Left cardiac atrium (tissue), 4 donors: ENCODE measurements at regions not wholly inside any gene's neighbourhood (a gene's known extent, or its start where the extent isn't known, plus 50 kb on each side); places are given as distances from the start of the nearest gene placed in this dataset.
"Not testable (repeated sequence)": the region's sequence is repeated elsewhere in the genome, so short reads cannot be mapped to it uniquely, and the experiment has no call there.

Experiments
- ATAC-seq, 2 donors: fragments of 200-7000 bp; cut with Tn5 transposase; one replicate each; pipeline ENCODE4 v1.9.1; 2020; ENCODE audit warnings: mild to moderate bottlenecking in 2 of 2, moderate library complexity in 2 of 2
- DNase-seq: peaks from one replicate; pipeline ENCODE4 v3.0.0-alpha.2; 2020
- intact Hi-C, 2 donors: fragments of 100-400 bp; cut with DNase I; formaldehyde crosslinking; loops; one replicate each; pipeline versions ENCODE4 v1.14.1 to v1.15.1; 2022 to 2023
- donor health status: DM: no; HTN: yes; CAD: no.
- donor health status: DM: no; HTN: yes; CAD: no; lungs with severe emphysema.
- donor health status: DM: yes; HTN: yes; CAD: no.
- donor health status: Dilated cardiomyopathy.

GRCh38 chr15:35987056-35987455 lies 441.1 kb upstream of the DPH6 start:
- intact Hi-C loops = no loop called here
- DNase-seq = no peak
- ATAC-seq = no peak

GRCh38 chr15:35991386-35991785 lies 445.4 kb upstream of the DPH6 start:
- no peak for ATAC-seq
- DNase-seq = no peak
- intact Hi-C loops = no loop called here

GRCh38 chr15:35992791-35993190 lies 446.8 kb upstream of the DPH6 start:
- ATAC-seq (no peak), DNase-seq (no peak)
- intact Hi-C loops = no loop called here

- DNase-seq (no peak), ATAC-seq (no peak)
- intact Hi-C loops = no loop called here
Measured at GRCh38 chr15:35993196-35993595, 447.2 kb upstream of the DPH6 start.

GRCh38 chr15:35994876-35995275 lies 448.9 kb upstream of the DPH6 start:
- DNase-seq (no peak), ATAC-seq (no peak)
- intact Hi-C loops = no loop called here

GRCh38 chr15:35998663-35999602 lies 453.0 kb upstream of the DPH6 start:
- intact Hi-C loops = no loop called here
- DNase-seq = no peak

GRCh38 chr15:36004891-36005490 lies 459.0 kb upstream of the DPH6 start:
- DNase-seq (no peak), ATAC-seq (no peak)
- intact Hi-C loops = no loop called here

More at GRCh38 chr15:35998663-35999602, 453.0 kb upstream of the DPH6 start:
- no peak for ATAC-seq

- ATAC-seq (no peak), DNase-seq (no peak)
- intact Hi-C loops = no loop called here
Measured at GRCh38 chr15:36005542-36005941, 459.6 kb upstream of the DPH6 start.

- DNase-seq = no peak
- no peak for ATAC-seq
- intact Hi-C loops = no loop called here
Measured at GRCh38 chr15:36007699-36008098, 461.7 kb upstream of the DPH6 start.

- intact Hi-C loops = no loop called here
- DNase-seq (no peak), ATAC-seq (no peak)
Measured at GRCh38 chr15:36008719-36009118, 462.8 kb upstream of the DPH6 start.

- intact Hi-C loops = no loop called here
- ATAC-seq = peak in 1 of 2 donors; percentile 65
- DNase-seq = no peak
Measured at GRCh38 chr15:36024031-36024688, 478.2 kb upstream of the DPH6 start.

GRCh38 chr15:36026627-36027283 lies 480.8 kb upstream of the DPH6 start:
- DNase-seq (no peak), ATAC-seq (no peak)
- intact Hi-C loops = no loop called here

- DNase-seq = no peak
- ATAC-seq = no peak
- intact Hi-C loops = no loop called here
Measured at GRCh38 chr15:36029606-36030210, 483.7 kb upstream of the DPH6 start.

- intact Hi-C loops = no loop called here
- ATAC-seq = no peak
- DNase-seq = no peak
Measured at GRCh38 chr15:36039996-36040572, 494.1 kb upstream of the DPH6 start.

- ATAC-seq, DNase-seq, intact Hi-C loops: not testable (repeated sequence)
Measured at GRCh38 chr15:36047018-36047716, 501.2 kb upstream of the DPH6 start.

- ATAC-seq (no peak), DNase-seq (no peak)
- intact Hi-C loops = no loop called here
Measured at GRCh38 chr15:36050899-36051298, 504.9 kb upstream of the DPH6 start.

- DNase-seq, intact Hi-C loops, ATAC-seq: not testable (repeated sequence)
Measured at GRCh38 chr15:36052641-36053040, 506.7 kb upstream of the DPH6 start.

- DNase-seq (no peak), ATAC-seq (no peak)
- intact Hi-C loops = no loop called here
Measured at GRCh38 chr15:36053746-36054145, 507.8 kb upstream of the DPH6 start.
